ENCODE measurements at regions not wholly inside any gene's neighbourhood (a gene's known extent, or its start where the extent isn't known, plus 50 kb on each side); places are given as distances from the start of the nearest gene placed in this dataset.
A peak's percentile ranks its signal among the peaks of the same experiment; 100 is the strongest.

DNA sequence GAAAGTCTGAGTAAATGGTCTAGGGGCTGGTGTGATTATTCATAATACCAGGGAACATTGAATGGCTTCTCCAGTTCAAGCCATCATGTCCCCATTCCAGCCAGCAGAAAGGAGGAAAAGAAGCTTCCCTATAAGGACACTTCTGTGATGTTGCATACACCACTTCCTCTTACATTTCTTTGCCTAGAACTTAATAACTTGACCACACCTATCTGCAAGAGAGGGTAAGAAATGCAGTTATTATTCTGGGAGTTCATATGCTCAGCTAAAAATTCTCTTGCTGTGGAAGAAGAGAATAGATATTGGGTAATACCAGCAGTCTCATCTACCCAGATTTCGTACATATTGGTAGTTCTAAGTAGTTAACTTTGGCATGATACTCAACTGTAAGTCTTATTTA is 166.1 kb downstream of the SLC28A3 start:
- Histone ChIP-seq H3K36me3 (ENCODE audit: control insufficient read depth, insufficient read depth, low read length) (no peaks in the 10 kb centered on the region), H3K27ac (no peak overlapping the region), H2AFZ (no peak overlapping the region), H3K4me2 (ENCODE audit: low read length) (no peak overlapping the region), H3K27me3 (ENCODE audit: control insufficient read depth, insufficient read depth, low read length) (no peaks in the 10 kb centered on the region), H3K4me3 (ENCODE audit: low read depth, low read length) (no peak overlapping the region), H3K9me3 (ENCODE audit: control insufficient read depth, low read length) (no peaks in the 10 kb centered on the region), H3K4me1 (peaks cover 7% of the 10 kb centered on the region), H3K9ac (no peak overlapping the region), H3K79me2 (no peaks in the 10 kb centered on the region)
- TF ChIP-seq, protein P1, sequence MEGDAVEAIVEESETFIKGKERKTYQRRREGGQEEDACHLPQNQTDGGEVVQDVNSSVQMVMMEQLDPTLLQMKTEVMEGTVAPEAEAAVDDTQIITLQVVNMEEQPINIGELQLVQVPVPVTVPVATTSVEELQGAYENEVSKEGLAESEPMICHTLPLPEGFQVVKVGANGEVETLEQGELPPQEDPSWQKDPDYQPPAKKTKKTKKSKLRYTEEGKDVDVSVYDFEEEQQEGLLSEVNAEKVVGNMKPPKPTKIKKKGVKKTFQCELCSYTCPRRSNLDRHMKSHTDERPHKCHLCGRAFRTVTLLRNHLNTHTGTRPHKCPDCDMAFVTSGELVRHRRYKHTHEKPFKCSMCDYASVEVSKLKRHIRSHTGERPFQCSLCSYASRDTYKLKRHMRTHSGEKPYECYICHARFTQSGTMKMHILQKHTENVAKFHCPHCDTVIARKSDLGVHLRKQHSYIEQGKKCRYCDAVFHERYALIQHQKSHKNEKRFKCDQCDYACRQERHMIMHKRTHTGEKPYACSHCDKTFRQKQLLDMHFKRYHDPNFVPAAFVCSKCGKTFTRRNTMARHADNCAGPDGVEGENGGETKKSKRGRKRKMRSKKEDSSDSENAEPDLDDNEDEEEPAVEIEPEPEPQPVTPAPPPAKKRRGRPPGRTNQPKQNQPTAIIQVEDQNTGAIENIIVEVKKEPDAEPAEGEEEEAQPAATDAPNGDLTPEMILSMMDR (IDR thresholded peaks at IDR 0.05): no peak

DNA sequence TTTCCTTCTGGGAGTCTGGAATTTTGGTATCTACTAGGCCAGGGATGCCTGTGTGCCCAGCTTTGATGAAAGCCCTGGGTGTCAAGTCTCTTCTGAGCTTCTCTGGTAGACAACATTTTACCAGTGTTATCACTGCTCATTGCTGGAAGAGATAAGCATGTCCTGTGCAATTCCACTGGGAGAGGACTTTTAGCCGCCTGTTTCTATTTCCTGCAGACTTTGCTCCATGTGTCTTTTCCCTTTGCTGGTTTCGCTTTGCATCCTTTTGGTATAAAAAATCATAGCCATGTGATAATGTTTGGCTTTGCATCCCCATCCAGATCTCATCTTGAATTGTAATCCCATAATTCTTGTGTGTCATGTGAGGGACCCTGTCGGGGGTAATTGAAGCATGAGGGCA is 163.2 kb downstream of the SLC28A3 start:
- no peak overlapping the region for H3K27ac ChIP-seq
- H3K27me3 ChIP-seq (ENCODE audit: control insufficient read depth, insufficient read depth, low read length): no peaks in the 10 kb centered on the region
- no peak overlapping the region for H3K4me3 ChIP-seq (ENCODE audit: low read depth, low read length)
- H3K9ac ChIP-seq: no peak overlapping the region
- TF ChIP-seq, protein P1 (IDR thresholded peaks at IDR 0.05): no peak
- no peaks in the 10 kb centered on the region for H3K79me2 ChIP-seq
- H3K4me1 ChIP-seq: peaks cover 15% of the 10 kb centered on the region
- H2AFZ ChIP-seq: no peak overlapping the region
- no peaks in the 10 kb centered on the region for H3K36me3 ChIP-seq (ENCODE audit: control insufficient read depth, insufficient read depth, low read length)
- H3K9me3 ChIP-seq (ENCODE audit: control insufficient read depth, low read length): no peaks in the 10 kb centered on the region
- H3K4me2 ChIP-seq (ENCODE audit: low read length): no peak overlapping the region

DNA sequence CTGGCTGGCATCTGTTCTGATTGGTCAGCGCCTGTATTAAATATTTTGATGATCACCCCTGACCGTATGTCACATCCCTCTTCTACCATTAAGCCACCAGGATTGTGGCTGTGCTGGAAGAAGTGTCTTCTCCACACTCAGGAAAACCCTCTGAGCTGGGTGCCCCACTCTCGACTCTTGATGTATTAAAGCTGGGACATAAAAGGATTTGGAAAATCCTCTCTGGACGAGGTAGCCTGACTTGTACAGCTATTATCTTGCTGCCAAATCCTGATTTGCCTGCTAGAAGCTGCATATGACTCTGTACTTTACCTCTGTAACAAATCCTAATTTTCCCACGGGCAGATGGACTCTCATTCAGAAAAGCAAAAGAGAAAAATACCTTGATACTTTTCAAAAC is 161.0 kb downstream of the SLC28A3 start:
- Histone ChIP-seq H2AFZ (no peak overlapping the region), H3K27me3 (ENCODE audit: control insufficient read depth, insufficient read depth, low read length) (no peaks in the 10 kb centered on the region), H3K79me2 (no peaks in the 10 kb centered on the region), H3K27ac (no peak overlapping the region), H3K36me3 (ENCODE audit: control insufficient read depth, insufficient read depth, low read length) (no peaks in the 10 kb centered on the region), H3K4me2 (ENCODE audit: low read length) (no peak overlapping the region), H3K9me3 (ENCODE audit: control insufficient read depth, low read length) (no peaks in the 10 kb centered on the region), H3K9ac (no peak overlapping the region), H3K4me1 (peaks cover 10% of the 10 kb centered on the region), H3K4me3 (ENCODE audit: low read depth, low read length) (no peak overlapping the region)
- TF ChIP-seq, protein P1 (IDR thresholded peaks at IDR 0.05): no peak

DNA sequence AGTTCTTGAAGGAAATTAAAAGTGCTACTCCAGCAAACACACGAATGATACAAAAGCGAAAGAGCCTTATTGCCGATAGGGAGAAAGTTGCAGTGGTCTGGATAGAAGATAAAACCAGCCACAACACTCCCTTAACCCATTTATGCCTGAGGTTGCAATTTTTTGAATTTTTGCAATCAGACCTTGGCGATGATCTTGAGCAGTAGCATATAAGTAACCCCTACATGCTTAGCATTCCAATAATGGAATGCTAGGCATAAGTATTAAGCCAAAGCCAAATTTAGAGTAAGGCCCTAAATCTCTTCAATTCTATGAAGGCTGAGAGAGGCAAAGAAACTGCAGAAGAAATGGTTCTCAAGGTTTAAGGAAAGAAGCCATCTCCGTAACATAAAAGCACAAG is 153.5 kb downstream of the SLC28A3 start:
- Histone ChIP-seq H3K4me2 (ENCODE audit: low read length) (no peak overlapping the region), H3K4me3 (ENCODE audit: low read depth, low read length) (no peak overlapping the region), H3K27ac (no peak overlapping the region), H3K79me2 (no peaks in the 10 kb centered on the region), H3K9ac (no peak overlapping the region), H2AFZ (peak overlapping the region; percentile 33), H3K36me3 (ENCODE audit: control insufficient read depth, insufficient read depth, low read length) (no peaks in the 10 kb centered on the region), H3K9me3 (ENCODE audit: control insufficient read depth, low read length) (no peaks in the 10 kb centered on the region), H3K4me1 (peaks cover 2% of the 10 kb centered on the region), H3K27me3 (ENCODE audit: control insufficient read depth, insufficient read depth, low read length) (no peaks in the 10 kb centered on the region)
- TF ChIP-seq, protein P1 (IDR thresholded peaks at IDR 0.05): no peak

DNA sequence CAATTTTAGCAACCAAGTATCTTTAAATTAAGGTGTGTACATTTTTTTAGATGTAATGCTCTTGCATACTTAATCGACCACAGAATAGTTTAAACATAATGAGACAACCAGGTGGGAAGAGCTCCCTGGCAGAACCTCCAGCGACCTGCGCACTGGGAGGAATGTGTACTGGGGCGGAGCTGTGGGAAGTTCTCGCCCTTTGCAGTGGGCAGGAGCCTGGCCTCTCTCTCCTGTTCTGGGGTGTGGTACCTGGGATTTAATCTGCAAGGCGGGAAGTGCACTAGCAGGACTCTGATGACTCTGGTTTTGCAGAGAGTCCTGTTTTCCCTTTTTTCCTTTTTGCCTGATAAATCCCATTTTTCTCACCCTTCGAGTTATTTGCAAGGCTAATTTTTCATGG is 150.7 kb downstream of the SLC28A3 start:
- Histone ChIP-seq H3K79me2 (no peaks in the 10 kb centered on the region), H3K27ac (no peak overlapping the region), H2AFZ (no peak overlapping the region), H3K4me2 (ENCODE audit: low read length) (peak overlapping the region; percentile 34), H3K4me3 (ENCODE audit: low read depth, low read length) (no peak overlapping the region), H3K27me3 (ENCODE audit: control insufficient read depth, insufficient read depth, low read length) (no peaks in the 10 kb centered on the region), H3K4me1 (peaks cover 2% of the 10 kb centered on the region), H3K9ac (no peak overlapping the region), H3K36me3 (ENCODE audit: control insufficient read depth, insufficient read depth, low read length) (no peaks in the 10 kb centered on the region), H3K9me3 (ENCODE audit: control insufficient read depth, low read length) (no peaks in the 10 kb centered on the region)
- TF ChIP-seq, protein P1 (IDR thresholded peaks at IDR 0.05): no peak

Measured in parathyroid adenoma (tissue), 2 donors.